Right lobe of liver (tissue), 4 donors: ENCODE measurements at regions not wholly inside any gene's neighbourhood (a gene's known extent, or its start where the extent isn't known, plus 50 kb on each side); places are given as distances from the start of the nearest gene placed in this dataset.

Source experiments
- POLR2A ChIP-seq: fragments of 450-650 bp; IDR thresholded peaks from one replicate; pipeline ENCODE4 v1.6.1; 2017; ENCODE audit warnings: antibody characterized with exemption, mild to moderate bottlenecking
- TF ChIP-seq, protein P1 (sequence below), 4 donors: fragments of 200-600 bp in 3 of 4; fragments of 450-650 bp in 1 of 4; IDR thresholded peaks; one replicate each; pipeline versions ENCODE4 v1.5.1 to v1.8.0; 2016 to 2022; ENCODE audit warnings: antibody characterized with exemption in 4 of 4, mild to moderate bottlenecking in 2 of 4
- donor health status: DM: no; HTN: no; CAD: no.
- donor health status: DM: no; HTN: no; CAD: no.
- donor health status: DM: no; HTN: yes; CAD: no.

DNA sequence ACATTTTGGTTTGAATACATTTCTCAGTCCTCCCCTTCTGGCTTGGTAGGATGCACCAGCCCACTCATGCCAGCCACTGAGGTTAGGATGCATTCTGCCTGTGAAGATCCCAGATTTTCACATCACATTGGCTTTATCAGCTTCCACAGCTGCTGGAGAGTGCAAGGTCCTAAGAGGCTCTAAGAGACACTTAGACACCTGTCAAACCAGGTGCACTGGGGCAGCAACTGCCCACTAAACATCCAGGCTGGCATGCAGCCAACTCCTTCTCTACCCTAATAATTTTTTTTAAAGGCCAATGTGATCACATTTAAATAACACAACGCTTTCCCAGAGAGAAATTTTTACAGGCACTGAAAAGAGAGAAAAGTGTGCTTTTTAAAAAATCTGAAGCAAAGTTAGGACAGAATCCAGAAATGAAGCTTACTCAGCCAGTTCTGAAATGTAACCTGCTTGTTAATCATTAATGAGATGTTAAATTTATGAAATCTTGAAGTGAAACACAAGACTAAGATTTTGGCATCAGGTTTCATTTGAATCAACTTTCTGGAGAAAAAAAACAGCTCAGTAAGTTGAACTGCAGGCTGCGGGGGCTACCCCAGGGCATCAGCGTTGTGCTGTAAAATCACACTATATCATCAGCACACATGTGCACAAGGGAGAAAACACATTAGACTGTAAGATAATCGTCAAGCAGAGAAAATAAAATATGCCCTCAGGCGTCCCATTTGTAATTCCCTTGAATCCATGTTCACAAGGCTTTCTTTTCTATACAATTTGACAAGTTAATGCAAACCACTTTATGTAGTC is 312.9 kb downstream of the ZBBX start:
- TF ChIP-seq, protein P1, sequence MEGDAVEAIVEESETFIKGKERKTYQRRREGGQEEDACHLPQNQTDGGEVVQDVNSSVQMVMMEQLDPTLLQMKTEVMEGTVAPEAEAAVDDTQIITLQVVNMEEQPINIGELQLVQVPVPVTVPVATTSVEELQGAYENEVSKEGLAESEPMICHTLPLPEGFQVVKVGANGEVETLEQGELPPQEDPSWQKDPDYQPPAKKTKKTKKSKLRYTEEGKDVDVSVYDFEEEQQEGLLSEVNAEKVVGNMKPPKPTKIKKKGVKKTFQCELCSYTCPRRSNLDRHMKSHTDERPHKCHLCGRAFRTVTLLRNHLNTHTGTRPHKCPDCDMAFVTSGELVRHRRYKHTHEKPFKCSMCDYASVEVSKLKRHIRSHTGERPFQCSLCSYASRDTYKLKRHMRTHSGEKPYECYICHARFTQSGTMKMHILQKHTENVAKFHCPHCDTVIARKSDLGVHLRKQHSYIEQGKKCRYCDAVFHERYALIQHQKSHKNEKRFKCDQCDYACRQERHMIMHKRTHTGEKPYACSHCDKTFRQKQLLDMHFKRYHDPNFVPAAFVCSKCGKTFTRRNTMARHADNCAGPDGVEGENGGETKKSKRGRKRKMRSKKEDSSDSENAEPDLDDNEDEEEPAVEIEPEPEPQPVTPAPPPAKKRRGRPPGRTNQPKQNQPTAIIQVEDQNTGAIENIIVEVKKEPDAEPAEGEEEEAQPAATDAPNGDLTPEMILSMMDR (IDR thresholded peaks at IDR 0.05), result no peak
- TF ChIP-seq POLR2A, result no peak
